Calu3 (cell line): ENCODE measurements at regions not wholly inside any gene's neighbourhood (a gene's known extent, or its start where the extent isn't known, plus 50 kb on each side); places are given as distances from the start of the nearest gene placed in this dataset.

Experiments used
- BruUV-seq: library from RNA; stranded (reverse); fragments of 400-500 nt; replicated peaks from 2 replicates; lab custom pipeline; 2021; lab: Mats Ljungman, UMichigan
- CTCF ChIA-PET: fragments of 300-600 bp; sonication (Branson Sonifier 250); formaldehyde crosslinking; loops from one replicate; lab custom pipeline; 2022; ENCODE audit warnings: antibody characterized with exemption; lab: Charles Lee
- DNase-seq: peaks from one replicate; pipeline ENCODE4 v3.0.0; 2022
- H3K27ac Mint-ChIP-seq: one replicate; pipeline ENCODE4 v1.8.0; 2022; ENCODE audit warnings: mixed read lengths; ENCODE audit not compliant: unreplicated experiment
- H3K27me3 Mint-ChIP-seq: one replicate; pipeline ENCODE4 v1.8.0; 2022; ENCODE audit warnings: mixed read lengths; ENCODE audit not compliant: unreplicated experiment
- H3K36me3 Mint-ChIP-seq: one replicate; pipeline ENCODE4 v1.8.0; 2022; ENCODE audit warnings: mild to moderate bottlenecking, moderate library complexity, mixed read lengths; ENCODE audit not compliant: insufficient read depth, unreplicated experiment
- H3K4me1 Mint-ChIP-seq: one replicate; pipeline ENCODE4 v1.8.0; 2022; ENCODE audit warnings: mild to moderate bottlenecking, low read depth, mixed read lengths; ENCODE audit not compliant: unreplicated experiment
- H3K4me3 Mint-ChIP-seq: one replicate; pipeline ENCODE4 v1.8.0; 2022; ENCODE audit warnings: mild to moderate bottlenecking, low read depth, moderate library complexity, mixed read lengths; ENCODE audit not compliant: unreplicated experiment
- H3K9me3 Mint-ChIP-seq: one replicate; pipeline ENCODE4 v1.8.0; 2022; ENCODE audit warnings: low read depth, mixed read lengths; ENCODE audit not compliant: unreplicated experiment
- CTCF ChIP-seq: fragments of 200-600 bp; IDR thresholded peaks from one replicate; pipeline ENCODE4 v1.8.0; 2022; ENCODE audit warnings: antibody characterized with exemption; ENCODE audit not compliant: unreplicated experiment
- intact Hi-C: fragments of 100-400 bp; cut with micrococcal nuclease; formaldehyde crosslinking; loops from one replicate; pipeline ENCODE4 v1.10.0; 2022; ENCODE audit not compliant: unreplicated experiment

GRCh38 chr6:90369024-90369519, 72.4 kb upstream of the BACH2 start:
- peak; percentile 82 for DNase-seq
- Mint-ChIP-seq H3K4me1 (peaks cover 14% of the 10 kb centered on the region), H3K4me3 (peak overlapping the region; percentile 22), H3K27ac (peak overlapping the region; percentile 64), H3K27me3 (no peaks in the 10 kb centered on the region), H3K9me3 (peaks cover 3% of the 10 kb centered on the region), H3K36me3 (no peaks in the 10 kb centered on the region)
- no peak for TF ChIP-seq CTCF
- CTCF ChIA-PET = interaction anchor here (0.6 kb wide), 1 partner anchor 14 kb away, joined by 3 read pairs; no protein-coding TSS in a partner anchor
- intact Hi-C loops = no loop called here
- no TSS peak for BruUV-seq

- Mint-ChIP-seq H3K4me3 (peak overlapping the region; percentile 22), H3K36me3 (no peaks in the 10 kb centered on the region), H3K9me3 (peaks cover 3% of the 10 kb centered on the region), H3K27ac (peak overlapping the region; percentile 64), H3K4me1 (peaks cover 14% of the 10 kb centered on the region), H3K27me3 (no peaks in the 10 kb centered on the region)
- no peak for TF ChIP-seq CTCF
- no TSS peak for BruUV-seq
- DNase-seq = no peak
- intact Hi-C loops = no loop called here
- CTCF ChIA-PET = interaction anchor here (0.6 to 0.7 kb wide), 2 partner anchors 14 to 1005 kb away, joined by 3 to 5 read pairs; no protein-coding TSS in a partner anchor
Measured at GRCh38 chr6:90368601-90369000, 72.0 kb upstream of the BACH2 start.

- BruUV-seq = no TSS peak
- no peaks in the 10 kb centered on the region for H3K27me3 Mint-ChIP-seq
- peaks cover 3% of the 10 kb centered on the region for H3K9me3 Mint-ChIP-seq
Measured at GRCh38 chr6:90368001-90368400, 71.4 kb upstream of the BACH2 start.

GRCh38 chr6:90365565-90366219, 69.0 kb upstream of the BACH2 start:
- TF ChIP-seq CTCF = no peak
- intact Hi-C loops = no loop called here
- DNase-seq = no peak
- H3K36me3 Mint-ChIP-seq = no peaks in the 10 kb centered on the region
- CTCF ChIA-PET = no interaction called here
- H3K9me3 Mint-ChIP-seq = peaks cover 3% of the 10 kb centered on the region
- H3K27me3 Mint-ChIP-seq = no peaks in the 10 kb centered on the region
- no TSS peak for BruUV-seq
- H3K27ac Mint-ChIP-seq = no peak overlapping the region
- no peak overlapping the region for H3K4me3 Mint-ChIP-seq
- peaks cover 14% of the 10 kb centered on the region for H3K4me1 Mint-ChIP-seq

More at GRCh38 chr6:90368001-90368400, 71.4 kb upstream of the BACH2 start:
- no peak for TF ChIP-seq CTCF
- H3K27ac Mint-ChIP-seq = no peak overlapping the region
- H3K4me3 Mint-ChIP-seq = no peak overlapping the region
- H3K4me1 Mint-ChIP-seq = peaks cover 14% of the 10 kb centered on the region
- no peak for DNase-seq
- CTCF ChIA-PET = interaction anchor here (0.7 kb wide), 1 partner anchor 1005 kb away, joined by 5 read pairs; no protein-coding TSS in a partner anchor
- H3K36me3 Mint-ChIP-seq = no peaks in the 10 kb centered on the region
- intact Hi-C loops = no loop called here
